CD14-positive monocyte (primary cell): ENCODE measurements at regions not wholly inside any gene's neighbourhood (a gene's known extent, or its start where the extent isn't known, plus 50 kb on each side); places are given as distances from the start of the nearest gene placed in this dataset.

Source experiments
- DNase-seq, 3 donors: peaks; one replicate each; pipeline ENCODE4 v3.0.0-alpha.2; 2011 to 2022
- H2AFZ ChIP-seq: 2 replicates; pipeline ENCODE4 v1.6.0; 2012; ENCODE audit warnings: mild to moderate bottlenecking, low read depth, low read length, inconsistent platforms; ENCODE audit not compliant: insufficient read depth, poor library complexity, severe bottlenecking
- H3K27ac ChIP-seq, 2 donors: 1 replicate in 1 of 2; 2 replicates in 1 of 2; pipeline ENCODE4 v1.5.1; 2012 to 2013; ENCODE audit warnings: low read length in 2 of 2, control low read depth in 1 of 2, inconsistent platforms in 1 of 2, low read depth in 1 of 2, mild to moderate bottlenecking in 1 of 2
- H3K27me3 ChIP-seq, 2 donors: one replicate each; pipeline versions ENCODE4 v1.6.0 to v1.6.1; 2011 to 2013; ENCODE audit warnings: low read length in 2 of 2; ENCODE audit not compliant: control insufficient read depth in 2 of 2, insufficient read depth in 2 of 2
- H3K36me3 ChIP-seq, 2 donors: replicated peaks in 1 of 2; 1 replicate in 1 of 2; 2 replicates in 1 of 2; pipeline versions ENCODE4 v1.5.1 to v1.6.1; 2012 to 2013; ENCODE audit warnings: low read length in 2 of 2, control low read depth in 1 of 2, inconsistent platforms in 1 of 2, mild to moderate bottlenecking in 1 of 2; ENCODE audit not compliant: insufficient read depth in 2 of 2, control insufficient read depth in 1 of 2
- H3K4me1 ChIP-seq, 2 donors: 1 replicate in 1 of 2; 2 replicates in 1 of 2; pipeline versions ENCODE4 v1.5.1 to v1.6.1; 2012 to 2013; ENCODE audit warnings: low read length in 2 of 2, control low read depth in 1 of 2, inconsistent platforms in 1 of 2, mild to moderate bottlenecking in 1 of 2, moderate library complexity in 1 of 2; ENCODE audit not compliant: insufficient read depth in 2 of 2, control insufficient read depth in 1 of 2
- H3K4me2 ChIP-seq: replicated peaks from 2 replicates; pipeline ENCODE3; 2012; ENCODE audit warnings: low read length, moderate library complexity, mild to moderate bottlenecking; ENCODE audit not compliant: poor library complexity, severe bottlenecking; ENCODE audit errors: extremely low read depth
- H3K4me3 ChIP-seq, 3 experiments: fragments of 200-600 bp in 1 of 3; sonication (generic) in 1 of 3; replicated peaks in 1 of 3; 1 replicate in 2 of 3; 2 replicates in 1 of 3; pipeline ENCODE4 v1.5.1; 2011 to 2013; ENCODE audit warnings: low read length in 3 of 3, mild to moderate bottlenecking in 3 of 3, control low read depth in 2 of 3, low read depth in 2 of 3, inconsistent platforms in 1 of 3, moderate library complexity in 1 of 3
- H3K79me2 ChIP-seq: 2 replicates; pipeline ENCODE4 v1.6.0; 2012; ENCODE audit warnings: mild to moderate bottlenecking, control low read depth, inconsistent platforms, low read length, moderate library complexity; ENCODE audit not compliant: insufficient read depth
- H3K9ac ChIP-seq: 2 replicates; pipeline ENCODE4 v1.6.0; 2017; ENCODE audit warnings: low read length, mild to moderate bottlenecking; ENCODE audit not compliant: insufficient read depth, poor library complexity, severe bottlenecking
- H3K9me3 ChIP-seq, 2 donors: replicated peaks in 1 of 2; 1 replicate in 1 of 2; 2 replicates in 1 of 2; pipeline versions ENCODE4 v1.5.1 to v1.6.1; 2012 to 2013; ENCODE audit warnings: low read length in 2 of 2, control low read depth in 1 of 2; ENCODE audit not compliant: control insufficient read depth in 1 of 2, insufficient read depth in 1 of 2
- H4K20me1 ChIP-seq: 2 replicates; pipeline ENCODE4 v1.6.0; 2012; ENCODE audit warnings: mild to moderate bottlenecking, low read length, control low read depth, moderate library complexity; ENCODE audit not compliant: insufficient read depth
- H3K27ac Mint-ChIP-seq, 7 donors: one replicate each; pipeline ENCODE4 v1.8.0; 2020; ENCODE audit warnings: mild to moderate bottlenecking in 7 of 7, mixed read lengths in 7 of 7, moderate library complexity in 6 of 7, inconsistent platforms in 2 of 7
- H3K27me3 Mint-ChIP-seq, 3 donors: one replicate each; pipeline ENCODE4 v1.8.0; 2021 to 2022; ENCODE audit warnings: low read depth in 3 of 3, mild to moderate bottlenecking in 3 of 3, mixed read lengths in 3 of 3, moderate library complexity in 3 of 3, inconsistent platforms in 1 of 3
- H3K36me3 Mint-ChIP-seq, 2 donors: one replicate each; pipeline ENCODE4 v1.8.0; 2020; ENCODE audit warnings: mixed read lengths in 2 of 2, inconsistent platforms in 1 of 2, mild to moderate bottlenecking in 1 of 2
- H3K4me1 Mint-ChIP-seq: one replicate; pipeline ENCODE4 v1.8.0; 2020; ENCODE audit warnings: mild to moderate bottlenecking, mixed read lengths
- H3K4me3 Mint-ChIP-seq, 2 donors: one replicate each; pipeline ENCODE4 v1.8.0; 2020; ENCODE audit warnings: mild to moderate bottlenecking in 2 of 2, mixed read lengths in 2 of 2, moderate library complexity in 1 of 2
- H3K9me3 Mint-ChIP-seq, 7 donors: one replicate each; pipeline ENCODE4 v1.8.0; 2020 to 2022; ENCODE audit warnings: mixed read lengths in 7 of 7, mild to moderate bottlenecking in 6 of 7, moderate library complexity in 6 of 7, inconsistent platforms in 2 of 7
- CTCF ChIP-seq: fragments of 200-600 bp; IDR thresholded peaks from one replicate; pipeline ENCODE4 v1.8.0; 2022; ENCODE audit warnings: antibody characterized with exemption, mild to moderate bottlenecking
- WGBS: methylation state at CpG from one replicate; pipeline ENCODE4 v1.1.5; 2013; ENCODE audit warnings: missing lambda C conversion rate; ENCODE audit not compliant: insufficient coverage; 5-methylcytosine and 5-hydroxymethylcytosine counted together
- intact Hi-C, 2 donors: fragments of 100-400 bp; cut with micrococcal nuclease; formaldehyde crosslinking; loops; one replicate each; pipeline versions ENCODE4 v1.15.0 to v1.15.1; 2023

DNA sequence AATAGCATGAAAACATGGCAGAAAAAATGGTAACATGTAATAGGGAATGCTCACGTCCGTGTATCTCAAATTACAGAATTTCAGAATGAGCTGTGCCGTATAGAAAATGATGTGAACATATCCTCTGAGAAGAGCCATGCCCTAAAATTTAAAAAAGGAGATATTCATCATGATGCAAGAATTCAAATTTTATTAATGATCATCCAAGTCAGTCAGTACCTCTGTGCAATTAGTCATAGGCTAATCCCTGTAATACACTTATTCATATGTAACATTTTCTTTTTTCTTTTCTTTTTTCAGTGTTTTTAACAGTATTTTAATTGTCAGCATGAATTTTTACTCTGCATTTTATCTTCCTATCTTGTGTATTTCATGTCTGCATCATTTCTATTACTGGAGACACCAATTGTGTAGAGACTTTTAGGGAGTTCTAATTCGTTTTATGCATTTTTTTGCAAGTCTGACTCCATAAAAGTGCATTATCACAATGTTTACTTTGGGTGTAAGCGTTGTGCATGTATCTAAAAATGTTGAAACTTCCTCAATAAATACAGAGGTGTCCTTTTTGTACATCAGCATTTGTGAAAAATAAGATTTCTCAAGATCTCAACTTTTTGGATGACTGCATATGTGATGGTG, 1103.7 kb upstream of the CELF2 start:
- H3K9ac ChIP-seq: no peak overlapping the region
- no peak overlapping the region for H3K27ac Mint-ChIP-seq

GRCh38 chr10:9921544-9921943, 1096.1 kb upstream of the CELF2 start:
- Histone ChIP-seq H3K36me3 (no peaks in the 10 kb centered on the region), H3K4me1 (no peaks in the 10 kb centered on the region), H3K27me3 (no peaks in the 10 kb centered on the region), H3K9ac (no peak overlapping the region), H2AFZ (no peak overlapping the region), H3K4me2 (no peak overlapping the region), H3K4me3 (no peak overlapping the region), H4K20me1 (no peaks in the 10 kb centered on the region), H3K27ac (no peak overlapping the region), H3K79me2 (no peaks in the 10 kb centered on the region), H3K9me3 (no peaks in the 10 kb centered on the region)
- no CpG with 5 or more reads among the region's 4 CpGs for WGBS
- no peak for TF ChIP-seq CTCF
- no peaks in the 10 kb centered on the region for H3K27me3 Mint-ChIP-seq
- DNase-seq: no peak
- no peak overlapping the region for H3K4me3 Mint-ChIP-seq
- no peaks in the 10 kb centered on the region for H3K36me3 Mint-ChIP-seq
- intact Hi-C loops: no loop called here
- H3K27ac Mint-ChIP-seq: no peak overlapping the region
- no peaks in the 10 kb centered on the region for H3K4me1 Mint-ChIP-seq
- H3K9me3 Mint-ChIP-seq: peaks cover 5 to 12% (median 9%) of the 10 kb centered on the region in 7 donors

More for the DNA sequence above, 1103.7 kb upstream of the CELF2 start:
- 89% methylated on average over 3 of the region's 5 CpGs for WGBS
- Histone ChIP-seq H3K27me3 (no peaks in the 10 kb centered on the region), H4K20me1 (no peaks in the 10 kb centered on the region), H3K9me3 (peaks cover 0 to 3% of the 10 kb centered on the region in 2 donors), H3K36me3 (no peaks in the 10 kb centered on the region), H3K27ac (no peak overlapping the region), H3K79me2 (no peaks in the 10 kb centered on the region), H3K4me3 (no peak overlapping the region), H3K4me2 (no peak overlapping the region), H2AFZ (no peak overlapping the region), H3K4me1 (no peaks in the 10 kb centered on the region)
- Mint-ChIP-seq H3K27me3 (no peaks in the 10 kb centered on the region), H3K36me3 (no peaks in the 10 kb centered on the region), H3K9me3 (peaks cover 0 to 7% (median 5%) of the 10 kb centered on the region in 7 donors), H3K4me3 (no peak overlapping the region), H3K4me1 (no peaks in the 10 kb centered on the region)
- no peak for TF ChIP-seq CTCF
- DNase-seq: no peak
- intact Hi-C loops: no loop called here
